Nephron progenitor cell (in vitro differentiated cells): ENCODE measurements at regions not wholly inside any gene's neighbourhood (a gene's known extent, or its start where the extent isn't known, plus 50 kb on each side); places are given as distances from the start of the nearest gene placed in this dataset.

Source experiments
- DNase-seq: peaks from one replicate; pipeline ENCODE4 v3.0.0; 2021
- H3K27ac Mint-ChIP-seq: 2 replicates; pipeline ENCODE4 v1.8.0; 2021; ENCODE audit warnings: mild to moderate bottlenecking, moderate library complexity, mixed read lengths
- H3K27me3 Mint-ChIP-seq: 2 replicates; pipeline ENCODE4 v1.8.0; 2021; ENCODE audit warnings: mild to moderate bottlenecking, low read depth, mixed read lengths; ENCODE audit not compliant: poor library complexity
- H3K36me3 Mint-ChIP-seq: 2 replicates; pipeline ENCODE4 v1.8.0; 2021; ENCODE audit warnings: low read depth, mixed read lengths
- H3K4me1 Mint-ChIP-seq: 2 replicates; pipeline ENCODE4 v1.8.0; 2021; ENCODE audit warnings: mixed read lengths
- H3K4me3 Mint-ChIP-seq: 2 replicates; pipeline ENCODE4 v1.8.0; 2021; ENCODE audit warnings: mild to moderate bottlenecking, moderate library complexity, mixed read lengths
- H3K9me3 Mint-ChIP-seq: 2 replicates; pipeline ENCODE4 v1.8.0; 2021; ENCODE audit warnings: mild to moderate bottlenecking, moderate library complexity, mixed read lengths
- TF ChIP-seq, protein P1 (sequence below): fragments of 200-600 bp; sonication (generic); IDR thresholded peaks from 2 replicates; pipeline ENCODE4 v1.5.0; 2021; ENCODE audit warnings: antibody characterized with exemption

DNA sequence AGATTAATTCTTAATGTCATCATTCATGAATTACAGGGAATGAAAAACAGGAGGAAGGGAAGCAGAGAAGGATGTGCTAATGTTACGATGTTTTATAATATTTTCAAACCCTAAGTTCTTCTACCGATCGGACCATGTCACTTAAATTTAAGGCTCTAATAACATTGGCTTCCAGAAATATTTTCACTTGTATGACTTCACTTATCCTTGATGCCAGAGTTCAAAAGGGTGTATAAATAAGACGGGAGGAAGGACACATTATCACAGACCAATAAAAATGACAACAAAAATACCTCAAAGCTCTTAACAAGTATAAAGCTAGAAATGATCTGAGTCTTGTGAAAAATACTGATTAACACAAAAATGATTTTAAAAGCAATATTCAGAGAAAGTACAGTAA lies 370.4 kb upstream of the CITED2 start:
- Mint-ChIP-seq H3K27me3 (no peaks in the 10 kb centered on the region), H3K4me1 (peaks cover 60% of the 10 kb centered on the region), H3K36me3 (no peaks in the 10 kb centered on the region), H3K9me3 (no peaks in the 10 kb centered on the region), H3K27ac (peak overlapping the region; percentile 36), H3K4me3 (no peak overlapping the region)
- TF ChIP-seq, protein P1, sequence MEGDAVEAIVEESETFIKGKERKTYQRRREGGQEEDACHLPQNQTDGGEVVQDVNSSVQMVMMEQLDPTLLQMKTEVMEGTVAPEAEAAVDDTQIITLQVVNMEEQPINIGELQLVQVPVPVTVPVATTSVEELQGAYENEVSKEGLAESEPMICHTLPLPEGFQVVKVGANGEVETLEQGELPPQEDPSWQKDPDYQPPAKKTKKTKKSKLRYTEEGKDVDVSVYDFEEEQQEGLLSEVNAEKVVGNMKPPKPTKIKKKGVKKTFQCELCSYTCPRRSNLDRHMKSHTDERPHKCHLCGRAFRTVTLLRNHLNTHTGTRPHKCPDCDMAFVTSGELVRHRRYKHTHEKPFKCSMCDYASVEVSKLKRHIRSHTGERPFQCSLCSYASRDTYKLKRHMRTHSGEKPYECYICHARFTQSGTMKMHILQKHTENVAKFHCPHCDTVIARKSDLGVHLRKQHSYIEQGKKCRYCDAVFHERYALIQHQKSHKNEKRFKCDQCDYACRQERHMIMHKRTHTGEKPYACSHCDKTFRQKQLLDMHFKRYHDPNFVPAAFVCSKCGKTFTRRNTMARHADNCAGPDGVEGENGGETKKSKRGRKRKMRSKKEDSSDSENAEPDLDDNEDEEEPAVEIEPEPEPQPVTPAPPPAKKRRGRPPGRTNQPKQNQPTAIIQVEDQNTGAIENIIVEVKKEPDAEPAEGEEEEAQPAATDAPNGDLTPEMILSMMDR: no peak
- DNase-seq: no peak

DNA sequence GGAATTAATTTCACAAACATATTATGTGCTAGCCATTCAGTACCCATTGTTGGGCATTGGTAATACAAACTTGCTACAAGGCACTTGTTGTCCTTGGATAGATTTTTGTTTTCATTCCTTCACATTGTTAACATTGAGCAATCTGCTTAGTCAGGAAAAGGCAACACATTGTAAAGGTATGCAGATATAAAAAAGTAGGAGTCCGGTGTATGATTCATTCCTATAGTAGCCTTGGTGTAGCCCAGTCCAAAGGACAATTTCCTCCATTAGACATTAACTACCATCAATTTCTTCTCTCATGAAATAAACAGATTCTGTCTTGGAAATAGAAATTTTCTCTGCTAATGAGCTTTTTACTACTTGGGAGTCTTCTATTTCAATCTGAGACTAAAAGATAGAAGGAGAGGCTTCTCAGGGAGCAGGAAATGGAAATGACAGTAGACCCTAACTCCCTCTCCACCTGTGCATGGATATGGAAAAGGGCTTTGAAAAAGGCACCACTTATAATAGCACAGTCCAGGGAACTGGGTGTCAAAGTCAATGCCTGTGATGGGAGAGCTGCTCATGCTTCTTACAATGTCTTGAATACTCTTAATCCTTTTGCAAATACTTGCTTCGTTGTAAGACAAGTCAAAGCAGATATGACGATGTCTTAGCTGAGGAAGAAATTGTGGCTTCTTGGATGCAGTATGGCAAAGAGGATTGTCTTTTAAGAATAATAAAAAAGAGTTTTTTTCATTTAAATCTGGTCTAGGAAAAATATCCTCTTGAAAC lies 369.4 kb upstream of the CITED2 start:
- Mint-ChIP-seq H3K4me3 (no peak overlapping the region), H3K36me3 (no peaks in the 10 kb centered on the region), H3K27me3 (no peaks in the 10 kb centered on the region), H3K27ac (no peak overlapping the region), H3K9me3 (no peaks in the 10 kb centered on the region), H3K4me1 (peaks cover 55% of the 10 kb centered on the region)
- DNase-seq: no peak
- TF ChIP-seq, protein P1: no peak

GRCh38 chr6:139742671-139743070 lies 368.2 kb upstream of the CITED2 start:
- Mint-ChIP-seq H3K4me3 (no peak overlapping the region), H3K27me3 (no peaks in the 10 kb centered on the region), H3K36me3 (no peaks in the 10 kb centered on the region), H3K27ac (peak overlapping the region; percentile 18), H3K9me3 (no peaks in the 10 kb centered on the region), H3K4me1 (peaks cover 44% of the 10 kb centered on the region)
- no peak for DNase-seq
- TF ChIP-seq, protein P1: no peak

DNA sequence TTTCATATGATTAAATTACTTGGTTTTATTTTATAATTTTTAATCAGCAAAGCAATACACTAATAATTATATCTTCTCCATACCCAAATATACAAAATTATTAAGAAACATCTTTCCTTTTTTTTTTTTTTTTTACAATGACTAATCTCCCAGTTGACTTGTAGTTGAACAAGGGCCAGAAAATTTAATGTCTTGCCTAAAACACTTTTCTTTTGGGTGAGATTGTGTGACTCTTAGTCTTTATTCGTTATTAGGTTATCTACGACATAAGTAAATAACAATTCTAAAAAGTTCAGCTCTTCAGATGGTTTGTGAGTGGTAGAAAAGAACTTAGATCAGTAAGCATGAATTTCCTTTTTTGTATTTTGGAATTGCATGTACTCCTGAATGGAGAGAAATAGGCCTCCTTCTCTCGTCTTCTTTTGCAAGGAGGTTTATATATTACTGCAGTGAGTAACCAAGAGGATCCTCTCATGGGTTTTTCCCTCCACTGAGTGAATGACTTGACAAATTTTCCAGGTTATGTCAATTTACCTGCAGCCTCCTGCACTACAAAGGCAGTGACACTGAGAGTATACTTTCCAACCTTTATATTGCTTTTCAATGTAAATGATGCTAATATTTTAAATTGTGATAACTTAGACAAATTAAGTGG lies 364.5 kb upstream of the CITED2 start:
- TF ChIP-seq, protein P1: no peak
- Mint-ChIP-seq H3K4me1 (peaks cover 22% of the 10 kb centered on the region), H3K27ac (no peak overlapping the region), H3K4me3 (no peak overlapping the region), H3K36me3 (no peaks in the 10 kb centered on the region), H3K27me3 (no peaks in the 10 kb centered on the region), H3K9me3 (no peaks in the 10 kb centered on the region)
- DNase-seq: no peak

DNA sequence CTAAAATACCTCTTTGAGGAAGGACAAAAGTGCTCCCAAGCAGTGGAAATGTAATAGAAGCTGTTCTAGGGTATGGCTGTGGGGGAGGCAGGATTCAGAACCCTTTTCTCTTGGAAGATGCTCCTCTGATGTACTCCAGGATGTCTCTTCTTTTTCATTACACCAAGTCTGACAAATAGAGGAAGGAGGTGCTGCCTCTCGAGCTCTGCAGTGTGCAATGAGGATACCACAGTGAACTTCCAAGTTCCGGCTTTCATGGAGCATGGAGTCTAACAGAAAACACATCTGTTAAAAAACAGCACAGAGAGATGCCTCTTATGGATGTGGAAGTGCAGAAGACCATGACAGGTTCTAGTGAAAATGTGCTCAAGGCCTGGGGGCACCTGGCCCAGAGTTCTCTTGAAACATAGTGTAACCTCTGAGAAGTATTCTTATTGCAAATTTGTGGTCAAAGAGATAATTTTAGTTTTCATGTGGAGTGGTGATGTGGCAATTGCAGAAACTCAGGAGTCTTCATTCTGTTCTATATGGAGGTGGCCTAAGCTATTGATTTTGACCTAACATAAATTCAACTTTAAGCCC lies 362.0 kb upstream of the CITED2 start:
- Mint-ChIP-seq H3K9me3 (peaks cover 3% of the 10 kb centered on the region), H3K4me1 (peaks cover 14% of the 10 kb centered on the region), H3K27ac (no peak overlapping the region), H3K27me3 (no peaks in the 10 kb centered on the region), H3K4me3 (no peak overlapping the region), H3K36me3 (no peaks in the 10 kb centered on the region)
- TF ChIP-seq, protein P1: no peak
- no peak for DNase-seq
